Mesothelial cell of epicardium (in vitro differentiated cells): ENCODE measurements at regions not wholly inside any gene's neighbourhood (a gene's known extent, or its start where the extent isn't known, plus 50 kb on each side); places are given as distances from the start of the nearest gene placed in this dataset.

Experiments
- DNase-seq, 2 experiments: peaks; one replicate each; pipeline ENCODE4 v3.0.0; 2021; ENCODE audit warnings: low spot score in 2 of 2; ENCODE audit not compliant: unreplicated experiment in 2 of 2
- H3K27ac Mint-ChIP-seq: 2 replicates; pipeline ENCODE4 v1.8.0; 2021; ENCODE audit warnings: mixed read lengths
- H3K27me3 Mint-ChIP-seq: 2 replicates; pipeline ENCODE4 v1.8.0; 2021; ENCODE audit warnings: low read depth, mixed read lengths
- H3K36me3 Mint-ChIP-seq: 2 replicates; pipeline ENCODE4 v1.8.0; 2021; ENCODE audit warnings: mixed read lengths
- H3K4me1 Mint-ChIP-seq: 2 replicates; pipeline ENCODE4 v1.8.0; 2021; ENCODE audit warnings: mixed read lengths
- H3K4me3 Mint-ChIP-seq: 2 replicates; pipeline ENCODE4 v1.8.0; 2021; ENCODE audit warnings: mild to moderate bottlenecking, moderate library complexity, mixed read lengths
- H3K9me3 Mint-ChIP-seq: 2 replicates; pipeline ENCODE4 v1.8.0; 2021; ENCODE audit warnings: mixed read lengths
- TF ChIP-seq, protein P1 (sequence below): fragments of 200-600 bp; sonication (generic); IDR thresholded peaks from one replicate; pipeline ENCODE4 v1.5.0; 2021; ENCODE audit warnings: antibody characterized with exemption; ENCODE audit not compliant: unreplicated experiment

GRCh38 chr1:90508376-90509167 is 208.5 kb downstream of the BARHL2 start:
- H3K36me3 Mint-ChIP-seq, result no peaks in the 10 kb centered on the region
- no peak for DNase-seq
- peaks cover 3% of the 10 kb centered on the region for H3K27me3 Mint-ChIP-seq
- TF ChIP-seq, protein P1, sequence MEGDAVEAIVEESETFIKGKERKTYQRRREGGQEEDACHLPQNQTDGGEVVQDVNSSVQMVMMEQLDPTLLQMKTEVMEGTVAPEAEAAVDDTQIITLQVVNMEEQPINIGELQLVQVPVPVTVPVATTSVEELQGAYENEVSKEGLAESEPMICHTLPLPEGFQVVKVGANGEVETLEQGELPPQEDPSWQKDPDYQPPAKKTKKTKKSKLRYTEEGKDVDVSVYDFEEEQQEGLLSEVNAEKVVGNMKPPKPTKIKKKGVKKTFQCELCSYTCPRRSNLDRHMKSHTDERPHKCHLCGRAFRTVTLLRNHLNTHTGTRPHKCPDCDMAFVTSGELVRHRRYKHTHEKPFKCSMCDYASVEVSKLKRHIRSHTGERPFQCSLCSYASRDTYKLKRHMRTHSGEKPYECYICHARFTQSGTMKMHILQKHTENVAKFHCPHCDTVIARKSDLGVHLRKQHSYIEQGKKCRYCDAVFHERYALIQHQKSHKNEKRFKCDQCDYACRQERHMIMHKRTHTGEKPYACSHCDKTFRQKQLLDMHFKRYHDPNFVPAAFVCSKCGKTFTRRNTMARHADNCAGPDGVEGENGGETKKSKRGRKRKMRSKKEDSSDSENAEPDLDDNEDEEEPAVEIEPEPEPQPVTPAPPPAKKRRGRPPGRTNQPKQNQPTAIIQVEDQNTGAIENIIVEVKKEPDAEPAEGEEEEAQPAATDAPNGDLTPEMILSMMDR, result no peak
- no peak overlapping the region for H3K4me3 Mint-ChIP-seq
- H3K4me1 Mint-ChIP-seq, result no peaks in the 10 kb centered on the region
- no peak overlapping the region for H3K27ac Mint-ChIP-seq
- no peaks in the 10 kb centered on the region for H3K9me3 Mint-ChIP-seq

DNA sequence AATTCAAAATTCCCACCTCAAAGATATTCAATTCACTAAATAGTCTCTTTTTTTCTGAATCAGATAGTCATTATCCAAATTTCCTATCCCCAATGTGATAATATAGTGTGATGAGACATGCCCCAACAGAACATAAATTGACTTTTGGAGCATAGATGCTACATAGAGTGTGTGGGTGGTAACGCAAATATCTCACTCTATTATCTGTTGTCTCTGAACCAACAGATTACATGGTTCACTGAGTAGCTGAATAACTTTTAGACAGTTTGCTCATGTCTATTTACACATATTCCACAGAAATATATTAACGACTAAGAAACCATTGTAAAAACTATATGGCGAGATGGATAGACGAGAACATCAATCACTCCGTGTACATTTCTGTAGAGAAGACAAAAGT is 209.9 kb downstream of the BARHL2 start:
- Mint-ChIP-seq H3K27me3 (peaks cover 2% of the 10 kb centered on the region), H3K9me3 (no peaks in the 10 kb centered on the region), H3K36me3 (no peaks in the 10 kb centered on the region), H3K4me1 (no peaks in the 10 kb centered on the region), H3K4me3 (no peak overlapping the region), H3K27ac (no peak overlapping the region)
- TF ChIP-seq, protein P1, result no peak
- no peak for DNase-seq

DNA sequence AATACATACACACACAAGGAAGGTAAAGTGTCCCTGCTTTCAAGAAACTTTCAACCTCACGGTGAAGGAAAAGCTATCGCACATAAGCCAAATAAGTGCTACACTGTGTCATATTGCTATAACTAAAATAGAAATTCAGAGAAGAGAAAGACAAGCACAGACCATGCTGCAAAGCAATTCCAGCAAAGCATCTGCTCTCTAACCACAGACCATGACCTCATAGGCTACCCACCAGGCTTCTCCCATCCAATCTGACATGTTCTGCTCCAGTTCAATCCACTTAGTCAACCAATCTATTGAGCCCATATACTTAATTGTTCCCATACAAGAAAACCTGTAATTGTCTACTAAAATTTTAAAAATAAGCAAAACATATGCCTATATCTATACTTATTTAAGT is 211.3 kb downstream of the BARHL2 start:
- H3K27ac Mint-ChIP-seq, result no peak overlapping the region
- no peaks in the 10 kb centered on the region for H3K36me3 Mint-ChIP-seq
- peaks cover 3% of the 10 kb centered on the region for H3K27me3 Mint-ChIP-seq
- H3K4me1 Mint-ChIP-seq, result no peaks in the 10 kb centered on the region
- TF ChIP-seq, protein P1, result no peak
- no peak overlapping the region for H3K4me3 Mint-ChIP-seq
- no peaks in the 10 kb centered on the region for H3K9me3 Mint-ChIP-seq
- no peak for DNase-seq

- H3K36me3 Mint-ChIP-seq, result no peaks in the 10 kb centered on the region
These were observed 212.6 kb downstream of the BARHL2 start for GRCh38 chr1:90504509-90504908.

GRCh38 chr1:90502696-90503095 is 214.4 kb downstream of the BARHL2 start:
- Mint-ChIP-seq H3K9me3 (no peaks in the 10 kb centered on the region), H3K4me3 (no peak overlapping the region), H3K27me3 (peaks cover 4% of the 10 kb centered on the region), H3K36me3 (no peaks in the 10 kb centered on the region), H3K4me1 (no peaks in the 10 kb centered on the region), H3K27ac (no peak overlapping the region)
- no peak for DNase-seq
- TF ChIP-seq, protein P1, result no peak

More at GRCh38 chr1:90504509-90504908, 212.6 kb downstream of the BARHL2 start:
- Mint-ChIP-seq H3K9me3 (no peaks in the 10 kb centered on the region), H3K4me3 (no peak overlapping the region), H3K27ac (no peak overlapping the region), H3K4me1 (no peaks in the 10 kb centered on the region), H3K27me3 (peaks cover 6% of the 10 kb centered on the region)
- TF ChIP-seq, protein P1, result no peak
- DNase-seq, result no peak
